CD4-positive, alpha-beta T cell treated with Interleukin-10 for 1 hour (primary cell): ENCODE measurements at regions not wholly inside any gene's neighbourhood (a gene's known extent, or its start where the extent isn't known, plus 50 kb on each side); places are given as distances from the start of the nearest gene placed in this dataset.
A peak's percentile ranks its signal among the peaks of the same experiment; 100 is the strongest.

Experiments
- DNase-seq: peaks from one replicate; pipeline ENCODE4 v3.0.0-alpha.2; 2020

GRCh38 chr2:195606179-195606578, 50.8 kb upstream of the SLC39A10 start:
- DNase-seq: no peak

- no peak for DNase-seq
Observed at GRCh38 chr2:195604706-195605105, 52.3 kb upstream of the SLC39A10 start.

- DNase-seq: no peak
Observed at GRCh38 chr2:195603998-195604397, 53.0 kb upstream of the SLC39A10 start.

- DNase-seq: no peak
Observed at GRCh38 chr2:195603408-195603807, 53.6 kb upstream of the SLC39A10 start.

- DNase-seq: no peak
Observed at GRCh38 chr2:195602687-195603086, 54.3 kb upstream of the SLC39A10 start.

- no peak for DNase-seq
Observed at GRCh38 chr2:195601361-195601760, 55.7 kb upstream of the SLC39A10 start.

GRCh38 chr2:195600778-195601177, 56.2 kb upstream of the SLC39A10 start:
- no peak for DNase-seq

- no peak for DNase-seq
Observed at GRCh38 chr2:195596840-195597239, 60.2 kb upstream of the SLC39A10 start.

- DNase-seq: no peak
Observed at GRCh38 chr2:195595825-195596224, 61.2 kb upstream of the SLC39A10 start.

GRCh38 chr2:195594919-195595694, 61.9 kb upstream of the SLC39A10 start:
- DNase-seq: no peak

- no peak for DNase-seq
Observed at GRCh38 chr2:195594248-195594647, 62.8 kb upstream of the SLC39A10 start.

GRCh38 chr2:195592105-195592504, 64.9 kb upstream of the SLC39A10 start:
- DNase-seq: no peak

- no peak for DNase-seq
Observed at GRCh38 chr2:195590861-195591205, 66.2 kb upstream of the SLC39A10 start.

- no peak for DNase-seq
Observed at GRCh38 chr2:195590199-195590860, 66.7 kb upstream of the SLC39A10 start.

GRCh38 chr2:195587966-195588365, 69.1 kb upstream of the SLC39A10 start:
- DNase-seq: no peak

GRCh38 chr2:195586062-195586714, 70.8 kb upstream of the SLC39A10 start:
- DNase-seq: no peak

GRCh38 chr2:195582188-195582587, 74.8 kb upstream of the SLC39A10 start:
- no peak for DNase-seq

- DNase-seq: peak; percentile 15
Observed at GRCh38 chr2:195579776-195580555, 77.1 kb upstream of the SLC39A10 start.

- DNase-seq: peak; percentile 36
Observed at GRCh38 chr2:195575879-195576401, 81.1 kb upstream of the SLC39A10 start.

- DNase-seq: no peak
Observed at GRCh38 chr2:195575016-195575415, 82.0 kb upstream of the SLC39A10 start.

- no peak for DNase-seq
Observed at GRCh38 chr2:195574312-195574711, 82.7 kb upstream of the SLC39A10 start.

GRCh38 chr2:195572895-195573683, 83.9 kb upstream of the SLC39A10 start:
- no peak for DNase-seq
